Activated CD8-positive, alpha-beta T cell treated with anti-CD3 and anti-CD28 coated beads for 36 hours (primary cell): ENCODE measurements at regions not wholly inside any gene's neighbourhood (a gene's known extent, or its start where the extent isn't known, plus 50 kb on each side); places are given as distances from the start of the nearest gene placed in this dataset.

Experiments used
- ATAC-seq: fragments of 200-7000 bp; cut with Tn5 transposase; one replicate; pipeline ENCODE4 v1.10.0; 2021; ENCODE audit warnings: mild to moderate bottlenecking, moderate library complexity
- CTCF ChIA-PET: fragments of 350-600 bp; sonication (Branson Sonifier 250); formaldehyde crosslinking; loops from one replicate; lab custom pipeline; 2021; ENCODE audit warnings: antibody characterized with exemption; lab: Charles Lee
- POLR2A ChIA-PET: fragments of 350-600 bp; sonication (Branson Sonifier 250); formaldehyde crosslinking; loops from one replicate; lab custom pipeline; 2021; ENCODE audit warnings: antibody characterized with exemption; lab: Charles Lee
- DNase-seq: peaks from one replicate; pipeline ENCODE4 v3.0.0-alpha.2; 2020
- H3K27ac Mint-ChIP-seq: one replicate; pipeline ENCODE4 v1.8.0; 2021; ENCODE audit warnings: mild to moderate bottlenecking, mixed read lengths
- H3K27me3 Mint-ChIP-seq: one replicate; pipeline ENCODE4 v1.8.0; 2021; ENCODE audit warnings: mixed read lengths
- H3K36me3 Mint-ChIP-seq: one replicate; pipeline ENCODE4 v1.8.0; 2021; ENCODE audit warnings: low read depth, mixed read lengths
- H3K4me1 Mint-ChIP-seq: one replicate; pipeline ENCODE4 v1.8.0; 2021; ENCODE audit warnings: low read depth, mixed read lengths
- H3K4me3 Mint-ChIP-seq: one replicate; pipeline ENCODE4 v1.8.0; 2021; ENCODE audit warnings: mild to moderate bottlenecking, moderate library complexity, mixed read lengths
- H3K9me3 Mint-ChIP-seq: one replicate; pipeline ENCODE4 v1.8.0; 2021; ENCODE audit warnings: mixed read lengths
- CTCF ChIP-seq: fragments of 200-600 bp; IDR thresholded peaks from one replicate; pipeline ENCODE4 v1.8.0; 2022; ENCODE audit warnings: antibody characterized with exemption, mild to moderate bottlenecking
- intact Hi-C: fragments of 100-400 bp; cut with micrococcal nuclease; formaldehyde crosslinking; loops from one replicate; pipeline ENCODE4 v1.10.0; 2022

GRCh38 chr3:147201086-147201485, 205.3 kb downstream of the ZIC4 start:
- CTCF ChIA-PET: no interaction called here
- TF ChIP-seq CTCF: no peak
- intact Hi-C loops: no loop called here
- no peaks in the 10 kb centered on the region for H3K9me3 Mint-ChIP-seq
- no peak overlapping the region for H3K27ac Mint-ChIP-seq
- DNase-seq (no peak), ATAC-seq (no peak)
- POLR2A ChIA-PET: no interaction called here
- no peaks in the 10 kb centered on the region for H3K27me3 Mint-ChIP-seq
- no peak overlapping the region for H3K4me3 Mint-ChIP-seq
- H3K4me1 Mint-ChIP-seq: no peaks in the 10 kb centered on the region
- H3K36me3 Mint-ChIP-seq: no peaks in the 10 kb centered on the region

GRCh38 chr3:147200545-147200944, 205.8 kb downstream of the ZIC4 start:
- Mint-ChIP-seq H3K36me3 (no peaks in the 10 kb centered on the region), H3K27ac (no peak overlapping the region), H3K9me3 (no peaks in the 10 kb centered on the region), H3K4me1 (no peaks in the 10 kb centered on the region), H3K4me3 (no peak overlapping the region), H3K27me3 (no peaks in the 10 kb centered on the region)
- intact Hi-C loops: no loop called here
- DNase-seq: no peak
- CTCF ChIA-PET: no interaction called here
- POLR2A ChIA-PET: no interaction called here
- no peak for TF ChIP-seq CTCF
- no peak for ATAC-seq

GRCh38 chr3:147197739-147198138, 208.6 kb downstream of the ZIC4 start:
- ATAC-seq (no peak), DNase-seq (no peak)
- no peaks in the 10 kb centered on the region for H3K36me3 Mint-ChIP-seq
- ChIA-PET CTCF (no interaction called here), POLR2A (no interaction called here)
- no peaks in the 10 kb centered on the region for H3K9me3 Mint-ChIP-seq
- TF ChIP-seq CTCF: no peak
- no peak overlapping the region for H3K27ac Mint-ChIP-seq
- no peaks in the 10 kb centered on the region for H3K4me1 Mint-ChIP-seq
- intact Hi-C loops: no loop called here
- H3K4me3 Mint-ChIP-seq: no peak overlapping the region
- no peaks in the 10 kb centered on the region for H3K27me3 Mint-ChIP-seq

- no peak for DNase-seq
- Mint-ChIP-seq H3K27ac (no peak overlapping the region), H3K4me3 (no peak overlapping the region), H3K36me3 (no peaks in the 10 kb centered on the region), H3K4me1 (no peaks in the 10 kb centered on the region), H3K27me3 (no peaks in the 10 kb centered on the region), H3K9me3 (peaks cover 4% of the 10 kb centered on the region)
- ATAC-seq: no peak
- ChIA-PET POLR2A (no interaction called here), CTCF (no interaction called here)
- intact Hi-C loops: no loop called here
- TF ChIP-seq CTCF: no peak
Measured at GRCh38 chr3:147195887-147196286, 210.5 kb downstream of the ZIC4 start.

GRCh38 chr3:147191795-147192385, 214.5 kb downstream of the ZIC4 start:
- TF ChIP-seq CTCF: peak; percentile 67
- no peaks in the 10 kb centered on the region for H3K27me3 Mint-ChIP-seq
- ChIA-PET POLR2A (interaction anchor here (0.6 kb wide), 1 partner anchor 173 kb away, joined by 3 read pairs; no protein-coding TSS in a partner anchor), CTCF (interaction anchor here (1.2 to 1.3 kb wide), 2 partner anchors 11 to 15 kb away, joined by 3 to 4 read pairs; no protein-coding TSS in a partner anchor)
- peaks cover 7% of the 10 kb centered on the region for H3K9me3 Mint-ChIP-seq
- DNase-seq: peak; percentile 2
- intact Hi-C loops: no loop called here
- ATAC-seq: no peak
- H3K4me1 Mint-ChIP-seq: no peaks in the 10 kb centered on the region
- no peak overlapping the region for H3K27ac Mint-ChIP-seq
- no peak overlapping the region for H3K4me3 Mint-ChIP-seq
- H3K36me3 Mint-ChIP-seq: no peaks in the 10 kb centered on the region
